ENCODE measurements at regions not wholly inside any gene's neighbourhood (a gene's known extent, or its start where the extent isn't known, plus 50 kb on each side); places are given as distances from the start of the nearest gene placed in this dataset.

DNA sequence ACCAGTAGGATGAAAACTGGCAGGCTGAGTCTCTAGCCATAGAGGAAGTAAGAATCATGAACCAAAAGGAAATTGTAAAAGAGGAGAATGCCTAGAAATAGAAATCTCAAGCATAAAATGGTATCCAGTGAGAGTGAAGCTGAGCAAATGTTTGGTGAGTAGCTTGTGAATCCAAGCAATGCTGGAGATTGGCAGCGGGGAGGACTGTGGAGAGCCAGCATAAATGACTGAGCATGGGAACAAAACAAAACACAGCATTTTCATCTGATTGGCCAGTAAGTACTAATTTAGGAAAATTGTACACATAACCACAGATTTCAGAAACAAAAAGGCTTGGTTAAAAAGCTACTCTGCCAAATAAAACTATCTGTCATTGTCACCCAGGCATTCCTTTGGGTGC is 390.0 kb downstream of the STK39 start:
- TF ChIP-seq, protein P1, sequence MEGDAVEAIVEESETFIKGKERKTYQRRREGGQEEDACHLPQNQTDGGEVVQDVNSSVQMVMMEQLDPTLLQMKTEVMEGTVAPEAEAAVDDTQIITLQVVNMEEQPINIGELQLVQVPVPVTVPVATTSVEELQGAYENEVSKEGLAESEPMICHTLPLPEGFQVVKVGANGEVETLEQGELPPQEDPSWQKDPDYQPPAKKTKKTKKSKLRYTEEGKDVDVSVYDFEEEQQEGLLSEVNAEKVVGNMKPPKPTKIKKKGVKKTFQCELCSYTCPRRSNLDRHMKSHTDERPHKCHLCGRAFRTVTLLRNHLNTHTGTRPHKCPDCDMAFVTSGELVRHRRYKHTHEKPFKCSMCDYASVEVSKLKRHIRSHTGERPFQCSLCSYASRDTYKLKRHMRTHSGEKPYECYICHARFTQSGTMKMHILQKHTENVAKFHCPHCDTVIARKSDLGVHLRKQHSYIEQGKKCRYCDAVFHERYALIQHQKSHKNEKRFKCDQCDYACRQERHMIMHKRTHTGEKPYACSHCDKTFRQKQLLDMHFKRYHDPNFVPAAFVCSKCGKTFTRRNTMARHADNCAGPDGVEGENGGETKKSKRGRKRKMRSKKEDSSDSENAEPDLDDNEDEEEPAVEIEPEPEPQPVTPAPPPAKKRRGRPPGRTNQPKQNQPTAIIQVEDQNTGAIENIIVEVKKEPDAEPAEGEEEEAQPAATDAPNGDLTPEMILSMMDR (IDR thresholded peaks at IDR 0.05; ENCODE audit: low read depth, low read length): no peak
- no peak for TF ChIP-seq EZH2phosphoT487 (IDR thresholded peaks at IDR 0.05; ENCODE audit: low read depth)

Data from OCI-LY3 (cell line).